ENCODE measurements at regions not wholly inside any gene's neighbourhood (a gene's known extent, or its start where the extent isn't known, plus 50 kb on each side); places are given as distances from the start of the nearest gene placed in this dataset.

- intact Hi-C loops (cut with micrococcal nuclease; ENCODE audit: unreplicated experiment) = no loop called here
- H3K36me3 ChIP-seq (ENCODE audit: insufficient read depth, low read length, poor library complexity, severe bottlenecking) = peaks cover 22% of the 10 kb centered on the region
- H3K27me3 ChIP-seq (replicated peaks; ENCODE audit: insufficient read depth, low read depth, low read length, poor library complexity) = no peaks in the 10 kb centered on the region
- TF ChIP-seq CTCF (conservative IDR thresholded peaks at IDR 0.05; ENCODE audit: low read depth, low read length) (no peak), EZH2 (IDR thresholded peaks at IDR 0.05; ENCODE audit: borderline replicate concordance, low read depth, low read length, poor library complexity, severe bottlenecking) (no peak)
- H3K27ac ChIP-seq (ENCODE audit: low read depth, low read length, poor library complexity, severe bottlenecking) = no peak overlapping the region
- no peak overlapping the region for H3K4me3 ChIP-seq (ENCODE audit: low read depth, low read length, poor library complexity, severe bottlenecking)
- H3K4me1 ChIP-seq (ENCODE audit: insufficient read depth, low read length, poor library complexity, severe bottlenecking) = no peaks in the 10 kb centered on the region
- ChIA-PET CTCF (no interaction called here), POLR2A (ENCODE audit: low non-redundant PET) (no interaction called here)
- no TSS peak for BruUV-seq (replicated peaks)
- no peaks in the 10 kb centered on the region for H3K9me3 ChIP-seq (ENCODE audit: low read depth, low read length, poor library complexity, severe bottlenecking)
- DNase-seq (ENCODE audit: low spot score) = no peak
Observed at GRCh38 chr3:127033171-127033570, 50.3 kb downstream of the PLXNA1 start.

GRCh38 chr3:127033786-127034185 is 50.9 kb downstream of the PLXNA1 start:
- intact Hi-C loops (cut with micrococcal nuclease; ENCODE audit: unreplicated experiment) = no loop called here
- ChIA-PET POLR2A (ENCODE audit: low non-redundant PET) (no interaction called here), CTCF (no interaction called here)
- Histone ChIP-seq H3K27ac (ENCODE audit: low read depth, low read length, poor library complexity, severe bottlenecking) (no peak overlapping the region), H3K9me3 (ENCODE audit: low read depth, low read length, poor library complexity, severe bottlenecking) (no peaks in the 10 kb centered on the region), H3K4me1 (ENCODE audit: insufficient read depth, low read length, poor library complexity, severe bottlenecking) (no peaks in the 10 kb centered on the region), H3K36me3 (ENCODE audit: insufficient read depth, low read length, poor library complexity, severe bottlenecking) (peaks cover 22% of the 10 kb centered on the region), H3K27me3 (replicated peaks; ENCODE audit: insufficient read depth, low read depth, low read length, poor library complexity) (no peaks in the 10 kb centered on the region), H3K4me3 (ENCODE audit: low read depth, low read length, poor library complexity, severe bottlenecking) (no peak overlapping the region)
- no TSS peak for BruUV-seq (replicated peaks)
- TF ChIP-seq CTCF (conservative IDR thresholded peaks at IDR 0.05; ENCODE audit: low read depth, low read length) (no peak), EZH2 (IDR thresholded peaks at IDR 0.05; ENCODE audit: borderline replicate concordance, low read depth, low read length, poor library complexity, severe bottlenecking) (no peak)
- DNase-seq (ENCODE audit: low spot score) = no peak

- intact Hi-C loops (cut with micrococcal nuclease; ENCODE audit: unreplicated experiment) = no loop called here
- no peaks in the 10 kb centered on the region for H3K9me3 ChIP-seq (ENCODE audit: low read depth, low read length, poor library complexity, severe bottlenecking)
- no peaks in the 10 kb centered on the region for H3K4me1 ChIP-seq (ENCODE audit: insufficient read depth, low read length, poor library complexity, severe bottlenecking)
- ChIA-PET CTCF (no interaction called here), POLR2A (ENCODE audit: low non-redundant PET) (no interaction called here)
- no peak for TF ChIP-seq EZH2 (IDR thresholded peaks at IDR 0.05; ENCODE audit: borderline replicate concordance, low read depth, low read length, poor library complexity, severe bottlenecking)
- TF ChIP-seq CTCF (conservative IDR thresholded peaks at IDR 0.05; ENCODE audit: low read depth, low read length) = no peak
- H3K36me3 ChIP-seq (ENCODE audit: insufficient read depth, low read length, poor library complexity, severe bottlenecking) = peaks cover 22% of the 10 kb centered on the region
- H3K27me3 ChIP-seq (replicated peaks; ENCODE audit: insufficient read depth, low read depth, low read length, poor library complexity) = no peaks in the 10 kb centered on the region
- H3K4me3 ChIP-seq (ENCODE audit: low read depth, low read length, poor library complexity, severe bottlenecking) = no peak overlapping the region
- H3K27ac ChIP-seq (ENCODE audit: low read depth, low read length, poor library complexity, severe bottlenecking) = no peak overlapping the region
- no TSS peak for BruUV-seq (replicated peaks)
- DNase-seq (ENCODE audit: low spot score) = no peak
Observed at GRCh38 chr3:127034195-127034989, 51.5 kb downstream of the PLXNA1 start.
